HL-60 (cell line): ENCODE measurements at regions not wholly inside any gene's neighbourhood (a gene's known extent, or its start where the extent isn't known, plus 50 kb on each side); places are given as distances from the start of the nearest gene placed in this dataset.

Experiments used
- GABPA ChIP-seq: IDR thresholded peaks from 2 replicates; pipeline ENCODE4 v1.6.1; 2012; ENCODE audit warnings: low read depth
- POLR2AphosphoS5 ChIP-seq: IDR thresholded peaks from 2 replicates; pipeline ENCODE4 v1.6.1; 2012; ENCODE audit warnings: low read depth
- SPI1 ChIP-seq: IDR thresholded peaks from 2 replicates; pipeline ENCODE4 v1.6.1; 2012; ENCODE audit warnings: low read depth, mild to moderate bottlenecking, borderline replicate concordance
- TF ChIP-seq, protein P1 (sequence below): IDR thresholded peaks from one replicate; pipeline ENCODE4 v1.5.1; 2011; ENCODE audit warnings: low read length, control low read depth, inconsistent platforms; ENCODE audit not compliant: insufficient read depth
- TF ChIP-seq, protein P2 (sequence below): IDR thresholded peaks from 2 replicates; pipeline ENCODE4 v1.6.1; 2012; ENCODE audit warnings: low read depth; ENCODE audit not compliant: insufficient replicate concordance

DNA sequence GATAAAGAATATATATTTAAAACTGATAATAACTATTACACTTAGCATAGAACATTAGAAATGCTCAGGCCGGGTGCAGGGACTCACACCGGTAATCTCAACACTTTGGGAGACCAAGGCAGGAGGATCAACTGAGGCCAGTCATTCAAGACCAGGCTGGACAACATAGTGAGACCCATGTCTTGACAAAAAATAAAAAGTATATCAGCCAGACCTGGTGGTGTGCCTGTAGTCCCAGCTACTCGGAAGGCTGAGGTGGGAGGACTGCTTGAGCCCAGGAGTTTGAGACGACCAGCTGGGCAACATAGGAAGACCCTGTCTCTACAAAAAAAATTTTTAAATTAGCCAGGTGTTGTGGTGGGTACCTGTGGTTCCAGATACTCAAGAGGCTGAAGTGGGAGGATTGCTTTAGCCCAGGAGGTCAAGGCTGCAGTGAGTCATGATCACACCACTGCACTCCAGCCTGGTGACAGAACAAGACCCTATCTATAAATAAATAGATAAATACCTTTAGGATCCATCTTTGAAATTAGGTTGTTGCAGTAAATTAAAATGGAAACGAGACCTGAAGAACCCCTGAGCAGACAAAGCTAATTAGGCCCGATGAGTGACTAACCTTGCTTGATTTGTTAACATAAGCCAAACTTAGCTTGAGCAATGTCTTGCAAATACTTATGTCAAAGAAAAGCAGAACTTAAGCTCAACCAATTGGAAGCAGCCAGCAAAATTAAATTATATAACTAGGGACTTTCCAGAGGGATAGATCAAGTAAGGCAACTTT, 75.8 kb upstream of the E2F3 start:
- TF ChIP-seq, protein P1, sequence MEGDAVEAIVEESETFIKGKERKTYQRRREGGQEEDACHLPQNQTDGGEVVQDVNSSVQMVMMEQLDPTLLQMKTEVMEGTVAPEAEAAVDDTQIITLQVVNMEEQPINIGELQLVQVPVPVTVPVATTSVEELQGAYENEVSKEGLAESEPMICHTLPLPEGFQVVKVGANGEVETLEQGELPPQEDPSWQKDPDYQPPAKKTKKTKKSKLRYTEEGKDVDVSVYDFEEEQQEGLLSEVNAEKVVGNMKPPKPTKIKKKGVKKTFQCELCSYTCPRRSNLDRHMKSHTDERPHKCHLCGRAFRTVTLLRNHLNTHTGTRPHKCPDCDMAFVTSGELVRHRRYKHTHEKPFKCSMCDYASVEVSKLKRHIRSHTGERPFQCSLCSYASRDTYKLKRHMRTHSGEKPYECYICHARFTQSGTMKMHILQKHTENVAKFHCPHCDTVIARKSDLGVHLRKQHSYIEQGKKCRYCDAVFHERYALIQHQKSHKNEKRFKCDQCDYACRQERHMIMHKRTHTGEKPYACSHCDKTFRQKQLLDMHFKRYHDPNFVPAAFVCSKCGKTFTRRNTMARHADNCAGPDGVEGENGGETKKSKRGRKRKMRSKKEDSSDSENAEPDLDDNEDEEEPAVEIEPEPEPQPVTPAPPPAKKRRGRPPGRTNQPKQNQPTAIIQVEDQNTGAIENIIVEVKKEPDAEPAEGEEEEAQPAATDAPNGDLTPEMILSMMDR: no peak
- TF ChIP-seq, protein P2, sequence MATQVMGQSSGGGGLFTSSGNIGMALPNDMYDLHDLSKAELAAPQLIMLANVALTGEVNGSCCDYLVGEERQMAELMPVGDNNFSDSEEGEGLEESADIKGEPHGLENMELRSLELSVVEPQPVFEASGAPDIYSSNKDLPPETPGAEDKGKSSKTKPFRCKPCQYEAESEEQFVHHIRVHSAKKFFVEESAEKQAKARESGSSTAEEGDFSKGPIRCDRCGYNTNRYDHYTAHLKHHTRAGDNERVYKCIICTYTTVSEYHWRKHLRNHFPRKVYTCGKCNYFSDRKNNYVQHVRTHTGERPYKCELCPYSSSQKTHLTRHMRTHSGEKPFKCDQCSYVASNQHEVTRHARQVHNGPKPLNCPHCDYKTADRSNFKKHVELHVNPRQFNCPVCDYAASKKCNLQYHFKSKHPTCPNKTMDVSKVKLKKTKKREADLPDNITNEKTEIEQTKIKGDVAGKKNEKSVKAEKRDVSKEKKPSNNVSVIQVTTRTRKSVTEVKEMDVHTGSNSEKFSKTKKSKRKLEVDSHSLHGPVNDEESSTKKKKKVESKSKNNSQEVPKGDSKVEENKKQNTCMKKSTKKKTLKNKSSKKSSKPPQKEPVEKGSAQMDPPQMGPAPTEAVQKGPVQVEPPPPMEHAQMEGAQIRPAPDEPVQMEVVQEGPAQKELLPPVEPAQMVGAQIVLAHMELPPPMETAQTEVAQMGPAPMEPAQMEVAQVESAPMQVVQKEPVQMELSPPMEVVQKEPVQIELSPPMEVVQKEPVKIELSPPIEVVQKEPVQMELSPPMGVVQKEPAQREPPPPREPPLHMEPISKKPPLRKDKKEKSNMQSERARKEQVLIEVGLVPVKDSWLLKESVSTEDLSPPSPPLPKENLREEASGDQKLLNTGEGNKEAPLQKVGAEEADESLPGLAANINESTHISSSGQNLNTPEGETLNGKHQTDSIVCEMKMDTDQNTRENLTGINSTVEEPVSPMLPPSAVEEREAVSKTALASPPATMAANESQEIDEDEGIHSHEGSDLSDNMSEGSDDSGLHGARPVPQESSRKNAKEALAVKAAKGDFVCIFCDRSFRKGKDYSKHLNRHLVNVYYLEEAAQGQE: no peak
- TF ChIP-seq POLR2AphosphoS5 (no peak), GABPA (no peak), SPI1 (no peak)
